Nephron progenitor cell (in vitro differentiated cells): ENCODE measurements at regions not wholly inside any gene's neighbourhood (a gene's known extent, or its start where the extent isn't known, plus 50 kb on each side); places are given as distances from the start of the nearest gene placed in this dataset.
"Not testable (repeated sequence)": the region's sequence is repeated elsewhere in the genome, so short reads cannot be mapped to it uniquely, and the experiment has no call there.

ENCODE experiments used
- DNase-seq: peaks from one replicate; pipeline ENCODE4 v3.0.0; 2021
- H3K27ac Mint-ChIP-seq: 2 replicates; pipeline ENCODE4 v1.8.0; 2021; ENCODE audit warnings: mild to moderate bottlenecking, moderate library complexity, mixed read lengths
- H3K27me3 Mint-ChIP-seq: 2 replicates; pipeline ENCODE4 v1.8.0; 2021; ENCODE audit warnings: mild to moderate bottlenecking, low read depth, mixed read lengths; ENCODE audit not compliant: poor library complexity
- H3K36me3 Mint-ChIP-seq: 2 replicates; pipeline ENCODE4 v1.8.0; 2021; ENCODE audit warnings: low read depth, mixed read lengths
- H3K4me1 Mint-ChIP-seq: 2 replicates; pipeline ENCODE4 v1.8.0; 2021; ENCODE audit warnings: mixed read lengths
- H3K4me3 Mint-ChIP-seq: 2 replicates; pipeline ENCODE4 v1.8.0; 2021; ENCODE audit warnings: mild to moderate bottlenecking, moderate library complexity, mixed read lengths
- H3K9me3 Mint-ChIP-seq: 2 replicates; pipeline ENCODE4 v1.8.0; 2021; ENCODE audit warnings: mild to moderate bottlenecking, moderate library complexity, mixed read lengths
- TF ChIP-seq, protein P1 (sequence below): fragments of 200-600 bp; sonication (generic); IDR thresholded peaks from 2 replicates; pipeline ENCODE4 v1.5.0; 2021; ENCODE audit warnings: antibody characterized with exemption

DNA sequence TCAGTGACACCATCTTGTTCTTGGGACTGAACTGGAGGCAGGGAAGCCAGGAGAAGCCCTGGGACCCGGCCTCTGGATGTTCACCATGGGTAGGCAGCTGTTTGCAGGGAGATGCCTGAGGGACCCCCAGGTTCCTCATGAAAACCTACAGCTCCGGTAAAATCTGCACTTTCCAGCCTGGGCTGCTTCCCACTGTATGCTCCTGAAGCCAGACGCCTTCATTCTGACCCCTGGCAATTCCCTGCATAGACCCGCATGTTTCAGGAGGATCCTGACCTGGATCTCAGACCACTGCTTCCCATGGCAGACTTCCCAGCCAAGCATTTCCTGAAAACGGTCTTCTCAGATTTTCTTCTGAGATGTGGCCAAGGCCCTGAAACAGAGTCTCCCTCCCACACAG, 306.7 kb downstream of the PREX1 start:
- no peak for DNase-seq
- Mint-ChIP-seq H3K9me3 (peaks cover 11% of the 10 kb centered on the region), H3K27ac (no peak overlapping the region), H3K27me3 (peaks cover 54% of the 10 kb centered on the region), H3K4me3 (no peak overlapping the region), H3K36me3 (peaks cover 4% of the 10 kb centered on the region), H3K4me1 (peaks cover 16% of the 10 kb centered on the region)
- TF ChIP-seq, protein P1, sequence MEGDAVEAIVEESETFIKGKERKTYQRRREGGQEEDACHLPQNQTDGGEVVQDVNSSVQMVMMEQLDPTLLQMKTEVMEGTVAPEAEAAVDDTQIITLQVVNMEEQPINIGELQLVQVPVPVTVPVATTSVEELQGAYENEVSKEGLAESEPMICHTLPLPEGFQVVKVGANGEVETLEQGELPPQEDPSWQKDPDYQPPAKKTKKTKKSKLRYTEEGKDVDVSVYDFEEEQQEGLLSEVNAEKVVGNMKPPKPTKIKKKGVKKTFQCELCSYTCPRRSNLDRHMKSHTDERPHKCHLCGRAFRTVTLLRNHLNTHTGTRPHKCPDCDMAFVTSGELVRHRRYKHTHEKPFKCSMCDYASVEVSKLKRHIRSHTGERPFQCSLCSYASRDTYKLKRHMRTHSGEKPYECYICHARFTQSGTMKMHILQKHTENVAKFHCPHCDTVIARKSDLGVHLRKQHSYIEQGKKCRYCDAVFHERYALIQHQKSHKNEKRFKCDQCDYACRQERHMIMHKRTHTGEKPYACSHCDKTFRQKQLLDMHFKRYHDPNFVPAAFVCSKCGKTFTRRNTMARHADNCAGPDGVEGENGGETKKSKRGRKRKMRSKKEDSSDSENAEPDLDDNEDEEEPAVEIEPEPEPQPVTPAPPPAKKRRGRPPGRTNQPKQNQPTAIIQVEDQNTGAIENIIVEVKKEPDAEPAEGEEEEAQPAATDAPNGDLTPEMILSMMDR = no peak

DNA sequence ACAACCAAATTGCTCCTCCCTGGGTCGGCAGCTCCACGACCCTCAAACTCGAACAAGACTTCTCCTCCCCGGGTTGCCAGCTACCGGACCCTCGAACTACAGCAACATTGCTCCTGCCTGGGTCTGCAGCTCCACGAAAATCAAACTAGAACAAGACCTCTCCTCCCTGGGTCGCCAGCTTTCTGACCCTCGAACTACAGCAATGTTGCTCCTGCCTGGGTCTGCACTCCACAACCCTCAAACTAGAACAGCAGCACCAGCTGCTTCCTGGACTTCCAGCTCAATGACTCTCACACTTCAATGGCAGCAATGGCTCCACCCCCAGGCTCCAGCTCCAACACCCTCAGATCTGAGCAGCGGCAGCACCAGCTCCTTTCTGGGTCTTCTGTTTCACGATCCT, 311.6 kb downstream of the PREX1 start:
- Mint-ChIP-seq H3K4me1 (peaks cover 34% of the 10 kb centered on the region), H3K4me3 (peak overlapping the region; percentile 48), H3K27me3 (peaks cover 37% of the 10 kb centered on the region), H3K36me3 (peaks cover 22% of the 10 kb centered on the region), H3K9me3 (peaks cover 54% of the 10 kb centered on the region), H3K27ac (peak overlapping the region; percentile 34)
- not testable (repeated sequence) for DNase-seq

DNA sequence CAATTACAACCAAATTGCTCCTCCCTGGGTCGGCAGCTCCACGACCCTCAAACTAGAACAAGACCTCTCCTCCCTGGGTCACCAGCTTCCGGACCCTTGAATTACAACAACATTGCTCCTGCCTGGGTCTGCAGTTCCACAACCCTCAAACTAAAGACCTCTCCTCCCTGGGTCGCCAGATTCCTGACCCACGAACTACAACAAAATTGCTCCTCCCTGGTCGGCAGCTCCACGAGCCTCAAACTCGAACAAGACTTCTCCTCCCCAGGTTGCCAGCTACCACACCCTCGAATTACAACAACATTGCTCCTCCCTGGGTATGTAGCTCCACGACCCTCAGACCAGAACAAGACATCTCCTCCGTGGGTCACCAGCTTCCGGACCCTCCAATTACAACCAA, 313.2 kb downstream of the PREX1 start:
- H3K27ac Mint-ChIP-seq, DNase-seq: not testable (repeated sequence)
- Mint-ChIP-seq H3K4me3 (peak overlapping the region; percentile 61), H3K9me3 (peaks cover 67% of the 10 kb centered on the region), H3K36me3 (peaks cover 28% of the 10 kb centered on the region), H3K27me3 (peaks cover 34% of the 10 kb centered on the region), H3K4me1 (peaks cover 34% of the 10 kb centered on the region)

DNA sequence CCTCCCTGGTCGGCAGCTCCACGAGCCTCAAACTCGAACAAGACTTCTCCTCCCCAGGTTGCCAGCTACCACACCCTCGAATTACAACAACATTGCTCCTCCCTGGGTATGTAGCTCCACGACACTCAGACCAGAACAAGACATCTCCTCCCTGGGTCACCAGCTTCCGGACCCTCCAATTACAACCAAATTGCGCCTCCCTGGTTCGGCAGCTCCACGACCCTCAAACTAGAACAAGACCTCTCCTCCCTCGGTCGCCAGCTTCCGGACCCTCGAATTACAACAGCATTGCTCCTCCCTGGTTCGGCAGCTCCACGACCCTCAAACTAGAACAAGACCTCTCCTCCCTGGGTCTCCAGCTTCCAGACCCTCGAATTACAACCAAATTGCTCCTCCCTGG, 315.3 kb downstream of the PREX1 start:
- H3K4me3 Mint-ChIP-seq, H3K27ac Mint-ChIP-seq, DNase-seq: not testable (repeated sequence)
- H3K9me3 Mint-ChIP-seq = peaks cover 82% of the 10 kb centered on the region
- peaks cover 36% of the 10 kb centered on the region for H3K36me3 Mint-ChIP-seq
- H3K4me1 Mint-ChIP-seq = peaks cover 32% of the 10 kb centered on the region
- H3K27me3 Mint-ChIP-seq = peaks cover 29% of the 10 kb centered on the region

DNA sequence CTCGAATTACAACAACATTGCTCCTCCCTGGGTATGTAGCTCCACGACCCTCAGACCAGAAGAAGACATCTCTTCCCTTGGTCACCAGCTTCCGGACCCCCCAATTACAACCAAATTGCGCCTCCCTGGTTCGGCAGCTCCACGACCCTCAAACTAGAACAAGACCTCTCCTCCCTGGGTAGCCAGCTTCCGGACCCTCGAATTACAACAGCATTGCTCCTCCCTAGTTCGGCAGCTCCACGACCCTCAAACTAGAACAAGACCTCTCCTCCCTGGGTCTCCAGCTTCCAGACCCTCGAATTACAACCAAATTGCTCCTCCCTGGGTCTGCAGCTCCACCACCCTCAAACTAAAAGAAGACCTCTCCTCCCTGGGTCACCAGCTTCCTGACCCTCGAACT, 322.7 kb downstream of the PREX1 start:
- peaks cover 28% of the 10 kb centered on the region for H3K36me3 Mint-ChIP-seq
- H3K27me3 Mint-ChIP-seq, H3K27ac Mint-ChIP-seq, DNase-seq: not testable (repeated sequence)
- peaks cover 20% of the 10 kb centered on the region for H3K4me1 Mint-ChIP-seq
- H3K4me3 Mint-ChIP-seq = peak overlapping the region; percentile 61
- peaks cover 48% of the 10 kb centered on the region for H3K9me3 Mint-ChIP-seq

GRCh38 chr20:48503166-48503815, 324.5 kb downstream of the PREX1 start:
- H3K4me3 Mint-ChIP-seq = no peak overlapping the region
- H3K9me3 Mint-ChIP-seq = peaks cover 39% of the 10 kb centered on the region
- no peak overlapping the region for H3K27ac Mint-ChIP-seq
- peaks cover 7% of the 10 kb centered on the region for H3K27me3 Mint-ChIP-seq
- TF ChIP-seq, protein P1 = no peak
- H3K4me1 Mint-ChIP-seq = peaks cover 24% of the 10 kb centered on the region
- DNase-seq = no peak
- H3K36me3 Mint-ChIP-seq = peaks cover 23% of the 10 kb centered on the region

DNA sequence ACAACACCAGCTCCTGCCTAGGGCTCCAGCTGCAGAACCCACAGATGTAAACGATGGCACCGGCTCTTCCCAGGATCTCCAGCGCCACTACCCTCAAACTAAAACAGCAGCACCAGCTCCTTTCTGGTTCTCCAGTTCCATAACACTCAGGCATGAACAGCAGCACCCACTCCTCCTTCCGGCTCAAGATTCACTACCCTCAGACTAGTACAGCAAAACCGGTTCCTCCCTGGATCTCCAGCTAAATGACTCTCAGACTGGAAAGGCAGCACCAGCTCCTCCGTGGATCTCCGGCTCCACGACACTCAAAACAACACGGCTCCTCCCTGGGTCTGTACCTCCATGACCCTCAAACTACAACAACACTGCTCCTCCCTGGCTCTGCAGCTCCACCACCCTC, 325.0 kb downstream of the PREX1 start:
- peaks cover 26% of the 10 kb centered on the region for H3K4me1 Mint-ChIP-seq
- TF ChIP-seq, protein P1 = no peak
- H3K9me3 Mint-ChIP-seq = peaks cover 33% of the 10 kb centered on the region
- H3K27ac Mint-ChIP-seq = no peak overlapping the region
- peaks cover 22% of the 10 kb centered on the region for H3K36me3 Mint-ChIP-seq
- H3K27me3 Mint-ChIP-seq = peaks cover 4% of the 10 kb centered on the region
- no peak for DNase-seq
- no peak overlapping the region for H3K4me3 Mint-ChIP-seq

- TF ChIP-seq, protein P1 = no peak
- no peak overlapping the region for H3K4me3 Mint-ChIP-seq
- DNase-seq = no peak
- H3K27me3 Mint-ChIP-seq = peaks cover 4% of the 10 kb centered on the region
- no peak overlapping the region for H3K27ac Mint-ChIP-seq
- peaks cover 26% of the 10 kb centered on the region for H3K9me3 Mint-ChIP-seq
- H3K36me3 Mint-ChIP-seq = peaks cover 18% of the 10 kb centered on the region
- peaks cover 26% of the 10 kb centered on the region for H3K4me1 Mint-ChIP-seq
Observed at GRCh38 chr20:48502016-48502415, 325.8 kb downstream of the PREX1 start.

GRCh38 chr20:48500900-48501299, 326.9 kb downstream of the PREX1 start:
- H3K9me3 Mint-ChIP-seq = peaks cover 15% of the 10 kb centered on the region
- H3K27ac Mint-ChIP-seq, H3K4me3 Mint-ChIP-seq, H3K36me3 Mint-ChIP-seq, H3K27me3 Mint-ChIP-seq, DNase-seq: not testable (repeated sequence)
- H3K4me1 Mint-ChIP-seq = peaks cover 17% of the 10 kb centered on the region

GRCh38 chr20:48498939-48499338, 328.9 kb downstream of the PREX1 start:
- DNase-seq, H3K27me3 Mint-ChIP-seq, H3K4me1 Mint-ChIP-seq, H3K27ac Mint-ChIP-seq, H3K36me3 Mint-ChIP-seq, H3K9me3 Mint-ChIP-seq, H3K4me3 Mint-ChIP-seq: not testable (repeated sequence)

DNA sequence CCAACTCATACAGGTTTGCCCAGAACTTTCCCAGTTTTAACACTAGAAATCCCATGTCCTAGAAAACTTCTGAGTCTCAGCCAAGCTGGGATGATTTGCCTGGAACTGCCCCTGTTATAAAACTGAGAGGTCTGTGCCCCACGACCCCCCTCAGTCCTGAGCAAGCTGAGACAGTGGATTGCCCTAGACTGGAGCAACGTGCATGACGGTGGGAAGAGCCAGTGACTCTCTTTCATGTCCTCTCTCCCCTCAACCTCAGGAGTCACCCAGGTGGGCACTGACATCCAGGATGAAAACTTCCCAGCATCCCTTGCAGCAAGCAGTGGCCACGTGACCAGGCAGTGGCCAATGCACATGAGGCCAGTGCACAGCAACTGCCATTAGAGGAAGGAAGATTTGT, 329.7 kb downstream of the PREX1 start:
- not testable (repeated sequence) for DNase-seq, H3K27me3 Mint-ChIP-seq, H3K9me3 Mint-ChIP-seq, H3K27ac Mint-ChIP-seq, H3K4me3 Mint-ChIP-seq, H3K36me3 Mint-ChIP-seq, H3K4me1 Mint-ChIP-seq
